ENCODE measurements at regions not wholly inside any gene's neighbourhood (a gene's known extent, or its start where the extent isn't known, plus 50 kb on each side); places are given as distances from the start of the nearest gene placed in this dataset.

DNA sequence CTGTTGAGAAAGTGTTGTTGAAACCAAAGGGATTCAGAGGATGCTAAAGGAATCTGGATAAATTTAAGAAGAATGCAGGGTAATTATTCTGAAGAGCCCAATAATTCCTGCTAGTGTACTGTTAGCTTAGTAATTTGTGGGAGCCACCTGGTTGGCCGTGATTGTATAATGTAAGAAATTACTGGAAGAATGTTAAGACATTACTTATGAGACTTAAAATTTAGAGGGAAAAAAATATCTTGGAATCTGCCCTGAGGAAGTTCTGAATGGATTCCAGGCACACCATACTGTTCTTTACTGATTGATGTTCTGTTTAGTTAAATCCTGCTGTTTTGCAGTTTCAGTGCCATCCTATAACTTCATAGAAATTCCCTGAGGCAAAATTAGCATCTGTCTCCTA lies 155.0 kb upstream of the RHOBTB1 start:
- no peak overlapping the region for H3K9ac ChIP-seq (ENCODE audit: low read length in 2 of 2)
- H3K36me3 ChIP-seq (ENCODE audit: control insufficient read depth in 2 of 2, insufficient read depth in 2 of 2, low read length in 2 of 2) = no peaks in the 10 kb centered on the region
- no peak overlapping the region for H3K4me3 ChIP-seq (ENCODE audit: low read length in 2 of 2)
- no peak overlapping the region for H3K27ac ChIP-seq (ENCODE audit: low read length)
- no peaks in the 10 kb centered on the region for H3K4me1 ChIP-seq (ENCODE audit: control insufficient read depth, insufficient read depth, low read length)
- H3K27me3 ChIP-seq (ENCODE audit: control insufficient read depth in 1 of 2, insufficient read depth in 2 of 2, low read length in 2 of 2) = no peaks in the 10 kb centered on the region
- H3K9me3 ChIP-seq (ENCODE audit: control insufficient read depth in 2 of 2, low read length in 2 of 2) = no peaks in the 10 kb centered on the region

- Histone ChIP-seq H3K9me3 (ENCODE audit: control insufficient read depth in 2 of 2, low read length in 2 of 2) (no peaks in the 10 kb centered on the region), H3K36me3 (ENCODE audit: control insufficient read depth in 2 of 2, insufficient read depth in 2 of 2, low read length in 2 of 2) (no peaks in the 10 kb centered on the region), H3K4me1 (ENCODE audit: control insufficient read depth, insufficient read depth, low read length) (no peaks in the 10 kb centered on the region), H3K4me3 (ENCODE audit: low read length in 2 of 2) (no peak overlapping the region), H3K27me3 (ENCODE audit: control insufficient read depth in 1 of 2, insufficient read depth in 2 of 2, low read length in 2 of 2) (no peaks in the 10 kb centered on the region), H3K27ac (ENCODE audit: low read length) (no peak overlapping the region), H3K9ac (ENCODE audit: low read length in 2 of 2) (no peak overlapping the region)
Observed at GRCh38 chr10:61097026-61097425, 153.0 kb upstream of the RHOBTB1 start.

GRCh38 chr10:61096056-61096455 lies 152.1 kb upstream of the RHOBTB1 start:
- Histone ChIP-seq H3K4me3 (ENCODE audit: low read length in 2 of 2) (no peak overlapping the region), H3K36me3 (ENCODE audit: control insufficient read depth in 2 of 2, insufficient read depth in 2 of 2, low read length in 2 of 2) (no peaks in the 10 kb centered on the region), H3K27me3 (ENCODE audit: control insufficient read depth in 1 of 2, insufficient read depth in 2 of 2, low read length in 2 of 2) (no peaks in the 10 kb centered on the region), H3K4me1 (ENCODE audit: control insufficient read depth, insufficient read depth, low read length) (no peaks in the 10 kb centered on the region), H3K9ac (ENCODE audit: low read length in 2 of 2) (no peak overlapping the region), H3K9me3 (ENCODE audit: control insufficient read depth in 2 of 2, low read length in 2 of 2) (no peaks in the 10 kb centered on the region), H3K27ac (ENCODE audit: low read length) (no peak overlapping the region)

DNA sequence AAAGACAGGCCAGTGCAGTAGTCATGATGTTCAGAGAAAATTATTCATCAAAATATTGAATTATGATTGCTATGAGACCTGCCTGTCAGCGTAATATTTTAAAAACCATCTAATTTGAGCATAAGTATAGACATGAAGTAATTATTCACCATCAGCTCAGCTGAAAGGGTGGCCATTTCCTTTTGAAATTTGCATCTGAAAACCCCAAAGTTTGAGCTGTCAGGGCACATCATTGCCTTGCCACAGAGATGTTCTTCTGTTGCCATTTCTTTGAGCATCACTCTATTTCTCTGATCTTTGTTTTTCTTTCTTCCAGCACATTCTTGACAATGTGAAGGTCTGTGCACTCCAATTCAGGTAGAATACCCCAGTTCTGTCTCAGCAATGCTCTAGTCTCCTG lies 147.5 kb upstream of the RHOBTB1 start:
- Histone ChIP-seq H3K36me3 (ENCODE audit: control insufficient read depth in 2 of 2, insufficient read depth in 2 of 2, low read length in 2 of 2) (no peaks in the 10 kb centered on the region), H3K4me1 (ENCODE audit: control insufficient read depth, insufficient read depth, low read length) (no peaks in the 10 kb centered on the region), H3K27ac (ENCODE audit: low read length) (no peak overlapping the region), H3K27me3 (ENCODE audit: control insufficient read depth in 1 of 2, insufficient read depth in 2 of 2, low read length in 2 of 2) (no peaks in the 10 kb centered on the region), H3K9ac (ENCODE audit: low read length in 2 of 2) (no peak overlapping the region), H3K4me3 (ENCODE audit: low read length in 2 of 2) (no peak overlapping the region), H3K9me3 (ENCODE audit: control insufficient read depth in 2 of 2, low read length in 2 of 2) (no peaks in the 10 kb centered on the region)

DNA sequence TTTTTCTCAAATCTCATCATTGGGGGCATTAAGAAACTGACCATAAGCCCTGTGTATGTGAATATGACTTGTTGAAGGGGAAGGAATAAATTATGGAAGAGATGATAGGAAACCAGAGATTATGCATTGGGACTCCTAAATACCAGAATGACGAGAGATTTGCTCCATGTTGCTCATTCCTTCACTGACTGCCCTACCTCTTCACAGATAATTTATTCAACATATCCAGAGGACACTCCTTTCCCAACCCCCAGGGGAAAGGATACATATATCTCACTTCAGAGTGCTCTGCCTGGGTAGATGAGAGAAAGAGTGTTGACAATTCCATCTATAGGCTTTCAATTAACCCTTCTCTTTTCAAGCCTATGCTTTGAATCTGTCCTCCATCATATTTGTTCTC lies 145.3 kb upstream of the RHOBTB1 start:
- Histone ChIP-seq H3K4me3 (ENCODE audit: low read length in 2 of 2) (no peak overlapping the region), H3K27ac (ENCODE audit: low read length) (no peak overlapping the region), H3K9me3 (ENCODE audit: control insufficient read depth in 2 of 2, low read length in 2 of 2) (no peaks in the 10 kb centered on the region), H3K36me3 (ENCODE audit: control insufficient read depth in 2 of 2, insufficient read depth in 2 of 2, low read length in 2 of 2) (no peaks in the 10 kb centered on the region), H3K9ac (ENCODE audit: low read length in 2 of 2) (no peak overlapping the region), H3K27me3 (ENCODE audit: control insufficient read depth in 1 of 2, insufficient read depth in 2 of 2, low read length in 2 of 2) (no peaks in the 10 kb centered on the region), H3K4me1 (ENCODE audit: control insufficient read depth, insufficient read depth, low read length) (no peaks in the 10 kb centered on the region)

GRCh38 chr10:61084493-61084892 lies 140.5 kb upstream of the RHOBTB1 start:
- Histone ChIP-seq H3K27me3 (ENCODE audit: control insufficient read depth in 1 of 2, insufficient read depth in 2 of 2, low read length in 2 of 2) (no peaks in the 10 kb centered on the region), H3K27ac (ENCODE audit: low read length) (no peak overlapping the region), H3K9ac (ENCODE audit: low read length in 2 of 2) (no peak overlapping the region), H3K9me3 (ENCODE audit: control insufficient read depth in 2 of 2, low read length in 2 of 2) (no peaks in the 10 kb centered on the region), H3K36me3 (ENCODE audit: control insufficient read depth in 2 of 2, insufficient read depth in 2 of 2, low read length in 2 of 2) (no peaks in the 10 kb centered on the region), H3K4me3 (ENCODE audit: low read length in 2 of 2) (no peak overlapping the region), H3K4me1 (ENCODE audit: control insufficient read depth, insufficient read depth, low read length) (no peaks in the 10 kb centered on the region)

DNA sequence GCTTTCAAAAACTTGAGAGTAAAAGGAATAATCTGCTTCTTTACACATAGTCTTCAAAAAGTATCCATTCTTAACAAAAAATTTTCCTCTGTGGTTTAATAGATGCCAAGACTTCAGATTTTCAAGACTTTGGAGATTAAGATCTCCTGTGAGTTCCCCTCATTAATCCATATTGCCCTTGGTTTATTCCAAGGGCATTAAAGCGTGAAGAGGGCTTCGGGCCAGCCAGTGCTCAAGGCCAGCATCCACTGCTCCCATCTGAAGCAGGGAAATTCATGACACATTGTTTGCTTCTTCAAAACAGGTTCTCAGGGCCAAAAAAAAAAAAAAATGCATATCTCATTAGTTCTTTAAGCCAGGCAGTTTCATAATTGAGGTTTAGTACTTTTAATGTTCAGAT lies 137.3 kb upstream of the RHOBTB1 start:
- Histone ChIP-seq H3K36me3 (ENCODE audit: control insufficient read depth in 2 of 2, insufficient read depth in 2 of 2, low read length in 2 of 2) (no peaks in the 10 kb centered on the region), H3K27me3 (ENCODE audit: control insufficient read depth in 1 of 2, insufficient read depth in 2 of 2, low read length in 2 of 2) (no peaks in the 10 kb centered on the region), H3K27ac (ENCODE audit: low read length) (no peak overlapping the region), H3K9ac (ENCODE audit: low read length in 2 of 2) (no peak overlapping the region), H3K9me3 (ENCODE audit: control insufficient read depth in 2 of 2, low read length in 2 of 2) (no peaks in the 10 kb centered on the region), H3K4me1 (ENCODE audit: control insufficient read depth, insufficient read depth, low read length) (no peaks in the 10 kb centered on the region), H3K4me3 (ENCODE audit: low read length in 2 of 2) (no peak overlapping the region)

DNA sequence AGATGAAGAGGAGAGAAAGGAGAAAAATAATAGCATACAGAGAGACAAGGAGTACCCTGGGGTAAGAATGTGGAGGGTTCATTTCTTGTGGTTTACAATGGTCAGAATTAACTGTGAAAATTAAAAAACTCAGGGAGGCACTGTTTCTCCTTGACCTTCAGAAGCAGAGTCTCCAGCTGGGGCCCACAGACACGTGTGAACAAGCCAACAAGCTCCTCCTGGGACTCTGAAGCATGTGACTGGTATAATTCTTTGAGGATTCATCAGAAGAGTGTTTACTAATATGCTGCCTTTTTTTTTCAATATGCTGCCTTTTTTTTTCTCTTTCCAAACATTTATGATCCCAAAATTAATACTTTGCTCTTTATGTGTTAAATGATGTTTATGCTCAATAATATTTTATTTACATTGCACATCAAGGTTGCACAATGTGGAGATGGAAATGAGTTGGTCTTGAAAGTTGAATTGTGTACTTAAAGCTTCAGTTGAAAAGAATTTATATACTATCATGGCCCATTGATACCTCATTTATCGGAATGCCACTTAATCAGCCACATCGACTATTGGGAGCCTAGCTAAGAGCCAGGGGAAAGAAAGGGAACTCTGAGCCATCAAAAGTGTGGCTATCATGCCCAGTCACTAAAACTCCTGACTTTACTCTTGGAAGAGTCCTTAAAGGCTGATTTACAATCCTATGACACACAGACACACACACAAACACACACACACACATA lies 134.7 kb upstream of the RHOBTB1 start:
- no peak overlapping the region for H3K27ac ChIP-seq (ENCODE audit: low read length)
- no peaks in the 10 kb centered on the region for H3K27me3 ChIP-seq (ENCODE audit: control insufficient read depth in 1 of 2, insufficient read depth in 2 of 2, low read length in 2 of 2)
- no peak overlapping the region for H3K9ac ChIP-seq (ENCODE audit: low read length in 2 of 2)
- no peaks in the 10 kb centered on the region for H3K36me3 ChIP-seq (ENCODE audit: control insufficient read depth in 2 of 2, insufficient read depth in 2 of 2, low read length in 2 of 2)
- H3K9me3 ChIP-seq (ENCODE audit: control insufficient read depth in 2 of 2, low read length in 2 of 2) = no peaks in the 10 kb centered on the region
- no peak overlapping the region for H3K4me3 ChIP-seq (ENCODE audit: low read length in 2 of 2)
- no peaks in the 10 kb centered on the region for H3K4me1 ChIP-seq (ENCODE audit: control insufficient read depth, insufficient read depth, low read length)

DNA sequence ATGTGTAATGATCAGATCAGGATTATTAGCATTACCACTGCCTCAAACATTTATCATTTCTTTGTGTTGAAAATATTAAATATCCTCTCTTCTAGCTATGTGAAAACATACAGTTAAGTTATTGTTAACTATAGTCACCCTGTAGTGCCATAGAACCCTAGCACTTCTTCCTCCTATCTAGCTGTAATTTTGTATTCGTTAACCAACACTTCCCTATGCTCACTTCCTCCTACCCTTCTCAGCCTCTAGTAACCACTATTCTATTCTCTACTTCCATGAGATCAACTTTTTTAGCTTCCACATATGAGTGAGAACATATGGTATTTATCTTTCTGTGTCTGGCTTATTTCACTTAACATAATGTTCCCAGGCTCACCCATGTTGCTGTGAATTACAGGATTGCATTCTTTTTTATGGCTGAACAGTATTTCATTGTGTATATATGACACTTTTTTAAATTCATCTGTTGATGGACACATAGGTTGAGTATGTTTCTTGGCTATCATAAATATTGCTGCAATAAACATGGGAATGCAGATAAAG lies 132.7 kb upstream of the RHOBTB1 start:
- Histone ChIP-seq H3K9ac (ENCODE audit: low read length in 2 of 2) (no peak overlapping the region), H3K27me3 (ENCODE audit: control insufficient read depth in 1 of 2, insufficient read depth in 2 of 2, low read length in 2 of 2) (no peaks in the 10 kb centered on the region), H3K4me3 (ENCODE audit: low read length in 2 of 2) (no peak overlapping the region), H3K4me1 (ENCODE audit: control insufficient read depth, insufficient read depth, low read length) (no peaks in the 10 kb centered on the region), H3K9me3 (ENCODE audit: control insufficient read depth in 2 of 2, low read length in 2 of 2) (no peaks in the 10 kb centered on the region), H3K27ac (ENCODE audit: low read length) (no peak overlapping the region), H3K36me3 (ENCODE audit: control insufficient read depth in 2 of 2, insufficient read depth in 2 of 2, low read length in 2 of 2) (no peaks in the 10 kb centered on the region)

DNA sequence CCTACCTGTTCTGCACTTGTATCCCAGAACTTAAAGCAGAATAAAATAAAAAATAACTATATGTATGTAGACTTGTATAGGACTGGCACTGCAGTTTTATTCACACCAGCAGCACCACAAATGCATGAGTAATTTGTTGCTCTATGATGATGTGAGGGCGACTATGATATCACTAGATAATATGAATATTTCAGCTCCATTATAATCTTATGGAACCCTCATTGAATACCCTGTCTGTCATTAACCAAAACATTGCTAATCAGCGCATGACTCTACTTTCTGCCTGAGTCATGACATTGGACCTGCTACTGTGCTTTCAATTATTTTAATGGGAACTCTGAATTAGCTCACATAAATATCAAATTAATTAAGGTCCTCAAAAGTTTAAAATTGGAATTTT lies 129.4 kb upstream of the RHOBTB1 start:
- Histone ChIP-seq H3K36me3 (ENCODE audit: control insufficient read depth in 2 of 2, insufficient read depth in 2 of 2, low read length in 2 of 2) (no peaks in the 10 kb centered on the region), H3K27me3 (ENCODE audit: control insufficient read depth in 1 of 2, insufficient read depth in 2 of 2, low read length in 2 of 2) (no peaks in the 10 kb centered on the region), H3K9me3 (ENCODE audit: control insufficient read depth in 2 of 2, low read length in 2 of 2) (no peaks in the 10 kb centered on the region), H3K4me3 (ENCODE audit: low read length in 2 of 2) (no peak overlapping the region), H3K9ac (ENCODE audit: low read length in 2 of 2) (no peak overlapping the region), H3K4me1 (ENCODE audit: control insufficient read depth, insufficient read depth, low read length) (no peaks in the 10 kb centered on the region), H3K27ac (ENCODE audit: low read length) (no peak overlapping the region)

- H3K27ac ChIP-seq (ENCODE audit: low read length) = no peak overlapping the region
- no peak overlapping the region for H3K9ac ChIP-seq (ENCODE audit: low read length in 2 of 2)
- no peaks in the 10 kb centered on the region for H3K36me3 ChIP-seq (ENCODE audit: control insufficient read depth in 2 of 2, insufficient read depth in 2 of 2, low read length in 2 of 2)
- H3K27me3 ChIP-seq (ENCODE audit: control insufficient read depth in 1 of 2, insufficient read depth in 2 of 2, low read length in 2 of 2) = no peaks in the 10 kb centered on the region
- no peaks in the 10 kb centered on the region for H3K9me3 ChIP-seq (ENCODE audit: control insufficient read depth in 2 of 2, low read length in 2 of 2)
- no peak overlapping the region for H3K4me3 ChIP-seq (ENCODE audit: low read length in 2 of 2)
- H3K4me1 ChIP-seq (ENCODE audit: control insufficient read depth, insufficient read depth, low read length) = no peaks in the 10 kb centered on the region
Observed at GRCh38 chr10:61071580-61071979, 127.6 kb upstream of the RHOBTB1 start.

All from stomach smooth muscle (tissue), 2 donors.